ENCODE measurements at regions not wholly inside any gene's neighbourhood (a gene's known extent, or its start where the extent isn't known, plus 50 kb on each side); places are given as distances from the start of the nearest gene placed in this dataset.

DNA sequence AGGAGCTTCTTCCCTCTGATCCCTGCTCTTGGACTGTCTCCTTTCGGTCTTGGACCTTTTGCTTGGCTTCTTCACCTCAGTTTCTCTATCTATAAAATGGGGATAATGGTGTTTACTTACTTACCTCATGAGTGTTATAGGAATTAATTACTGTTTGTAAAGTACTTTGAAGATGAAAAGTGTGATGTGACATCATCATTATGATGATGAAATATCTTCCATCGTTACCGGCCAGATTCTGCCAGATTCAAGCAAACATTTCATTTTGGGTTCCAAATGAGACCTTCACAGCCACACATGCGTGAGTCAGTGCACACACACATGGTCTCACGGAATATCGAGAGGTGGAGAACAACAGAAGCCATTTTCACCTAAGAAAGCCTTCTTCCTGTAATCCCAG is 220.1 kb upstream of the RPL34 start:
- no peak for DNase-seq (ENCODE audit: low read depth)

GRCh38 chr4:108399610-108400265 is 220.6 kb upstream of the RPL34 start:
- no peak for DNase-seq (ENCODE audit: low read depth)

- no peak for DNase-seq (ENCODE audit: low read depth)
These were observed 221.5 kb upstream of the RPL34 start for GRCh38 chr4:108398836-108399235.

DNA sequence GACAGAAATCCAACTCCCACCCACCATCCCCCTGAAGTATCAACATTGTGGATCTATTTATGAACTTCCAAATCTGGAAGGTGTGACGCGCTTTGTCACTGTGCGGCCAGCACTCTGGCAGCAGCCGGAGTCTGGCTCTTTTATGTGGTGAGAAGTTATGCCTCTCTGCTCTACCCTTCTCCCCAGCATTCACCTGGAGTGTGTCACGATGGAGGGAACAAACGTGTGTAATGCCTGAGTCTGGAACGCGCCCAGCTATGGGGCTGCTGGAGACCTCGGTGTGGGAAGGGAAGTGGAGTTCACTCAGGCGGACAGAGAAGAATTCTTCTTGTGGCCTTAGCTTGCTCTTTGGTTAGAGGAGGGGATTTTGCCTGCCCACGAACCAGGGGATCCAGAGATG is 222.1 kb upstream of the RPL34 start:
- DNase-seq (ENCODE audit: low read depth): no peak

DNA sequence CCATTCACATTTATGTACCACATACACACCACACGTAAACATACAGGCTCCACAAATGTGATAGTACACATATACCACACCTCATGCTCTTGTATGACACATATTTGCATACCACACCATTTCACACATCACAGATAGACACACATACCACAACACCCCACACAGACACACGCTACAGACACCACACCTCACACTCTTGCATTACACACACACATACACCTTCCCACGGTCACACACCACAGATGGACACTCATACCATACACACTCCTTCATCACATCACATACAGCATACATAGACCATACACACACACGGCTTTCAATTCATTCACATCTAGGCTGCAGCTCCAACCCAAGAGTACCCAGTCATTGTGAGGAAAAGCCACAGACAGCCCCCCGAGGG is 222.5 kb upstream of the RPL34 start:
- DNase-seq (ENCODE audit: low read depth): no peak

GRCh38 chr4:108396900-108397497 is 223.4 kb upstream of the RPL34 start:
- no peak for DNase-seq (ENCODE audit: low read depth)

- DNase-seq (ENCODE audit: low read depth): no peak
These were observed 224.6 kb upstream of the RPL34 start for GRCh38 chr4:108395786-108396185.

- DNase-seq (ENCODE audit: low read depth): no peak
These were observed 225.2 kb upstream of the LEF1 start for GRCh38 chr4:108393890-108394472.

DNA sequence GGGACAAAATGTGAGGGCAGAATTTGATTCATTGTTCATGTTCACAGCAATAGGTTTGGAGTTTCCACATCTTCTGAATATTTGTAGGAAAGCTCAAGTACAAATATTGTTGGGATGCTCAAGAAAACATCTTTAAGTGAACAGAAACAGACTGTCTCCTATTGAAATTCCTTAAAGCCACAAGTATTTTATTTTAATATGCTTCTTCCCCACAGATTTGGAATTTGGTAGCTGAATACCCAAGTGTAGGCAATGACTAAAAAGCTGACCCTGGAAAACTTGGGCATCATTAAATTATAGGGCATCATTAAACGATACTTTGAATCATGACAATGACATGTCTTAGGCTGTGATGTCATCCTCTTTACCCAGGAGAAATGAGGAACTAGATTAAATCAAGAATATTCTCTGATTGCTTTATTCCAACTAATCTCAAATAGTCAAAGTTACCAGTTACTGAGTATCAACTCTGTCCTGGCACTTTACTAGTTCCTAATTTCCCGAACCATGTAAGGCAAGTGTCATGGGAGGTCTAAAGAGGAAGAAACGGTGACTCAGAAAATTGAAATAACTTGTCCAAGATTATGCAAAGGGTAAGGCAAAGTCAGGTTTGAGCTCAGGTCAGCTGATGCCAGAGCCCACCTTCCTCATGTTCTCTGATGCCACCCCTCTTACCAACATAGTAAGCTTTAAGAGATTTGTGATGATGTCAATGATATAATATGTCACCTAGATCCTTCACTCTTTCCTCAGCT is 223.1 kb upstream of the LEF1 start:
- DNase-seq (ENCODE audit: low read depth): no peak

- no peak for DNase-seq (ENCODE audit: low read depth)
These were observed 216.3 kb upstream of the LEF1 start for GRCh38 chr4:108385076-108385475.

GRCh38 chr4:108384544-108384943 is 215.8 kb upstream of the LEF1 start:
- no peak for DNase-seq (ENCODE audit: low read depth)

- no peak for DNase-seq (ENCODE audit: low read depth)
These were observed 214.4 kb upstream of the LEF1 start for GRCh38 chr4:108383157-108383556.

GRCh38 chr4:108382751-108383150 is 214.0 kb upstream of the LEF1 start:
- DNase-seq (ENCODE audit: low read depth): no peak

- DNase-seq (ENCODE audit: low read depth): no peak
These were observed 209.4 kb upstream of the LEF1 start for GRCh38 chr4:108378164-108378563.

- no peak for DNase-seq (ENCODE audit: low read depth)
These were observed 208.3 kb upstream of the LEF1 start for GRCh38 chr4:108377021-108377420.

- no peak for DNase-seq (ENCODE audit: low read depth)
These were observed 206.7 kb upstream of the LEF1 start for GRCh38 chr4:108375434-108375833.

GRCh38 chr4:108372681-108373080 is 203.9 kb upstream of the LEF1 start:
- no peak for DNase-seq (ENCODE audit: low read depth)

DNA sequence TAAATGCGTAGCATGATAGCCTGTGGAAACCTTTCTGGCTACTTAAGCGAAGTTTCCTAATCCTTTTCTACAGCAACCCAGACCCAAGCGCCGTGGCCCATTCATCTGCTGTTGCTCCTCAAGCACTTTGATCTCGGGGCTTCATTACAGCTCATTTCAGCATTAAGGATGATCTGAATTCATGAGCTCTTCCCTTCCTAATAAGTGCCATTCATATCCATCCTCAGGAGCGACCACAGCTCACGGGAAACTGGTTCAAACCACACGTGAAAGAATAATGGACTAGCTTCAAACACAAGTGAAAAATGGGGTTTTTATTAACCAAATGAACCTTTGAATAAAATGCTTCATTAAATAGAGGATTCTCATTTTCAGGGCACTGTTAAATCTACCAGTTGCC is 202.6 kb upstream of the LEF1 start:
- no peak for DNase-seq (ENCODE audit: low read depth)

DNA sequence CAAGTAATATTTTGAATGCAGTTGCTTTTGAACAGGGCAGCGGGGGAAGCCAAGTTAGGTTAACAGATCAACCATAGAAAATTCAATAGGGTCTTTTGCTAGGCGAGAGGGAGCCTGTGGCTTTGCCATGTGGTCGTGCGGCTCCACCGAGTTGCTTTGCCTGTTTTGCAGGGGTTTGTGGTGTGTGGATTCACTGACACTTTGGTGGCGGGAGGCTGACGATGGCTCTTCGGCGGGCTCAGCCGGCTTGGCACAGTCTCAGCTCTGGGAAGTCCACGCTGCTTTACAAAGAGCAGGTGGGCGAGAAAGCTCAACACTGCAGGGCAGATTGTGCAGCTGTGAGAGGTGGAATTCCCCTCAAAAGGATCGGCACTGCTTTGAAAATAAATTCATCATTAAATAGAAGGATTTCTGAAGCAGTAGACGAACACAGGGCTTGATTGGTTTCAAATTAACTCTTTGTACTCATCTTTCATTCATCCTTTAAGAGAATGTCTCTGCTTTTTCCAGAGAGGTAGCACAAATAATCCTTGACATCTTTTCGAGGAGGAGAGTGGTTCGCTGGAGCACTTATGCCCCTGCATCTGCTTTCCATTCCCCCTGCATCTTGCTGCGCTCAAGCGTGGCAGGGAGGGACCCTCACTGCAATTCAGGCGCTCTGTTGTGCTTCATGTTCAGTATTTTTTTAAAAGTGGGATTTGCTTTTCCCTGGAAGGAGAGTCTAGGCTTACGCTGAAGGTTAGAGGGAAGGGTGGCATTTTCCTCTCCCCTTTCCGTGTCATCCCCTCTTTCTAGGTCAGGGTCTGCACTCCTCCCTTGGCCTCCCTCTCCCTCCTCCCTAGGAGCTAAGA is 201.8 kb upstream of the LEF1 start:
- no peak for DNase-seq (ENCODE audit: low read depth)

- no peak for DNase-seq (ENCODE audit: low read depth)
These were observed 200.4 kb upstream of the LEF1 start for GRCh38 chr4:108369035-108369655.

GRCh38 chr4:108367751-108368150 is 199.0 kb upstream of the LEF1 start:
- no peak for DNase-seq (ENCODE audit: low read depth)

- no peak for DNase-seq (ENCODE audit: low read depth)
These were observed 198.0 kb upstream of the LEF1 start for GRCh38 chr4:108366716-108367115.
